GM12891 (cell line): ENCODE measurements at regions not wholly inside any gene's neighbourhood (a gene's known extent, or its start where the extent isn't known, plus 50 kb on each side); places are given as distances from the start of the nearest gene placed in this dataset.

Experiments used
- PAX5 ChIP-seq: IDR thresholded peaks from 2 replicates; pipeline ENCODE4 v1.6.1; 2011; ENCODE audit warnings: low read length, moderate library complexity, mild to moderate bottlenecking; ENCODE audit not compliant: insufficient read depth, severe bottlenecking
- POLR2A ChIP-seq: IDR thresholded peaks from 2 replicates; pipeline ENCODE4 v1.6.1; 2011; ENCODE audit warnings: low read depth, low read length, control low read depth
- POLR2AphosphoS5 ChIP-seq: IDR thresholded peaks from 2 replicates; pipeline ENCODE4 v1.6.1; 2011; ENCODE audit warnings: low read depth, low read length, control low read depth
- POU2F2 ChIP-seq: IDR thresholded peaks from 2 replicates; pipeline ENCODE4 v1.6.1; 2011; ENCODE audit warnings: low read depth, mild to moderate bottlenecking, control low read depth, low read length, moderate library complexity
- SPI1 ChIP-seq: IDR thresholded peaks from 2 replicates; pipeline ENCODE4 v1.6.1; 2011; ENCODE audit warnings: low read depth, low read length, control low read depth
- TAF1 ChIP-seq: IDR thresholded peaks from 2 replicates; pipeline ENCODE4 v1.6.1; 2011; ENCODE audit warnings: low read depth, low read length, control low read depth

DNA sequence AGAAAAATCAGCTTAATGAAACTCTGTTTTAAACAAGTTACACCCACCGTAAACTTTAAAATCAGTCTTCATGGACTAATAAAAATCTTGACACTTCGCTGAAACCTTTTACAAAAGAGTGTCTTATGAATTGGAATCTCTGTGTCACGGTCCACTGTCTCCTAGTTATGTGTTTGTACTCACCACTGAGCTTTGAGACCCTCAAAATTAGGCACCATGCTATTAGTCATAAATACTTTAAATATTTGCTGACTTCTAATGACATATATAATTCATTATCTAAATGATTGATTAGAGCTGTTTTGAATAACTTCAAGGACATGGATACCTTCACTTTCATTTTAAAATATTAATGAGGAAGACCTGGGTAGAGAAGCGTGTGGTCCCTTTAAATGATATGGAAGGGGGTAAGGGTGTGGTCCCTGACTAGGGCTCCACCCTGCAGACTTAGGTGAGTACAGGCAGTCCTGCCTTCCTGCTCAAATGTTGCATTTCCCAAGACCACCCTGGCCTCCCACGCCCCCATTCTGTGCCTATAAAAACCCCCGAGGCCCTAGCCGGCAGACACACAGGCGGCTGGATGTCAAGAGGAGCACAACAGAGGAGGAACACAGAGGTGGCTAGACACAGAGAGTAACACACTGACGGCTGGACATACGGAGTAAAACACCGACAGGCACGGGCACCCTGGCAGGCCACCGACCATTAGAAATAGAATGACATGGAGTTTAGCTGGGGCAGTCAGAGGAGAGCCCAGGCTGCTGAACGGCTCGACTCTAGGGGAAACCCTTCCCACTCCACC is 179.0 kb upstream of the CDH9 start:
- TF ChIP-seq TAF1 (no peak), POLR2A (no peak), POLR2AphosphoS5 (no peak), SPI1 (no peak), POU2F2 (no peak), PAX5 (no peak)
